HepG2 (cell line): ENCODE measurements at regions not wholly inside any gene's neighbourhood (a gene's known extent, or its start where the extent isn't known, plus 50 kb on each side); places are given as distances from the start of the nearest gene placed in this dataset.

Experiments used
- ATAC-seq: fragments of 200-7000 bp; cut with Tn5 transposase; 3 replicates; pipeline ENCODE4 v1.9.1; 2020; ENCODE audit warnings: mild to moderate bottlenecking, moderate library complexity
- BruUV-seq: library from RNA; stranded (reverse); fragments of 400-500 nt; replicated peaks from 2 replicates; lab custom pipeline; 2021; lab: Mats Ljungman, UMichigan
- CTCF ChIA-PET: fragments of 300-600 bp; formaldehyde crosslinking; extraction: SDS; loops from one replicate; lab custom pipeline; 2021; ENCODE audit warnings: low total read pairs, inconsistent platforms, low intra/inter-chr PET ratio; lab: Yijun Ruan, JAX
- POLR2A ChIA-PET: fragments of 350-600 bp; sonication (Branson Sonifier 250); formaldehyde crosslinking; loops from one replicate; lab custom pipeline; 2020; ENCODE audit warnings: antibody characterized with exemption, inconsistent platforms; lab: Yijun Ruan, JAX
- DNase-seq: peaks from one replicate; pipeline ENCODE4 v3.0.0-alpha.2; 2015; ENCODE audit warnings: low spot score
- FAIRE-seq: peaks from 3 replicates; lab custom pipeline; 2011; peaks lifted over from hg19 to GRCh38; lab: Jason Lieb, UNC
- H2AFZ ChIP-seq: one replicate; pipeline ENCODE4 v1.6.1; 2011; ENCODE audit warnings: low read length, inconsistent platforms
- H3K27ac ChIP-seq: fragments of 300-600 bp; 3 replicates; pipeline ENCODE4 v1.8.0; 2011; ENCODE audit warnings: mixed run types, mild to moderate bottlenecking, mixed read lengths, low read length, inconsistent platforms; ENCODE audit not compliant: insufficient read depth; ENCODE audit errors: extremely low read length
- H3K27me3 ChIP-seq, 2 experiments: fragments of 200-600 bp in 1 of 2; 2 replicates in 1 of 2; 3 replicates in 1 of 2; pipeline versions ENCODE4 v1.6.0 to v1.8.0; 2011; ENCODE audit warnings: low read length in 2 of 2, mild to moderate bottlenecking in 2 of 2, moderate library complexity in 2 of 2, inconsistent platforms in 1 of 2; ENCODE audit not compliant: insufficient read depth in 2 of 2, control insufficient read depth in 1 of 2
- H3K36me3 ChIP-seq, 2 experiments: fragments of 200-600 bp in 1 of 2; replicated peaks in 1 of 2; 2 replicates in 1 of 2; 3 replicates in 1 of 2; pipeline versions ENCODE4 v1.5.1 to v1.8.0; 2011; ENCODE audit warnings: low read length in 2 of 2, inconsistent platforms in 1 of 2; ENCODE audit not compliant: insufficient read depth in 2 of 2, control insufficient read depth in 1 of 2
- H3K4me1 ChIP-seq: 2 replicates; pipeline ENCODE4 v1.5.1; 2012; ENCODE audit warnings: low read length, inconsistent platforms; ENCODE audit not compliant: insufficient read depth
- H3K4me2 ChIP-seq: 2 replicates; pipeline ENCODE4 v1.6.0; 2011; ENCODE audit warnings: low read depth, low read length, inconsistent platforms
- H3K4me3 ChIP-seq, 3 experiments: fragments of 200-600 bp in 1 of 3; sonication (generic), shearing (Covaris generic) in 1 of 3; replicated peaks in 1 of 3; 2 replicates each; pipeline ENCODE4 v1.5.1; 2011 to 2016; ENCODE audit warnings: low read length in 3 of 3, inconsistent platforms in 2 of 3, low read depth in 2 of 3, mild to moderate bottlenecking in 2 of 3, control low read depth in 1 of 3, mixed read lengths in 1 of 3; ENCODE audit not compliant: insufficient read depth in 1 of 3
- H3K79me2 ChIP-seq: one replicate; pipeline ENCODE4 v1.6.1; 2011; ENCODE audit warnings: low read length, inconsistent platforms; ENCODE audit not compliant: insufficient read depth
- H3K9ac ChIP-seq: 2 replicates; pipeline ENCODE4 v1.6.0; 2011; ENCODE audit warnings: mild to moderate bottlenecking, low read depth, low read length, inconsistent platforms; ENCODE audit not compliant: insufficient read depth
- H3K9me3 ChIP-seq: 2 replicates; pipeline ENCODE4 v1.5.1; 2012; ENCODE audit warnings: mild to moderate bottlenecking, low read length
- H4K20me1 ChIP-seq: 2 replicates; pipeline ENCODE4 v1.6.0; 2011; ENCODE audit warnings: inconsistent platforms, mild to moderate bottlenecking, low read length, moderate library complexity; ENCODE audit not compliant: insufficient read depth
- HNF4G ChIP-seq, 2 experiments: sonication (generic) in 1 of 2; formaldehyde crosslinking in 1 of 2; IDR thresholded peaks; 2 replicates each; pipeline versions ENCODE4 v1.4.0 to v1.6.1; 2011 to 2020; ENCODE audit warnings: borderline replicate concordance in 2 of 2, low read depth in 2 of 2, mild to moderate bottlenecking in 2 of 2, low read length in 1 of 2, missing genetic modification reagents in 1 of 2, moderate library complexity in 1 of 2
- MAFF ChIP-seq: IDR thresholded peaks from 2 replicates; pipeline ENCODE4 v1.6.1; 2011; ENCODE audit warnings: low read depth, low read length, improper control_type of control experiment
- MAFK ChIP-seq, 2 experiments: IDR thresholded peaks in 1 of 2; conservative IDR thresholded peaks in 1 of 2; 2 replicates each; pipeline ENCODE4 v1.6.1; 2011; ENCODE audit warnings: improper control_type of control experiment in 2 of 2, low read length in 2 of 2
- NR2F1 ChIP-seq, 2 experiments: fragments of 450-650 bp in 1 of 2; formaldehyde crosslinking in 1 of 2; IDR thresholded peaks; 2 replicates each; pipeline versions ENCODE4 v1.5.0 to v1.6.1; 2016 to 2020; ENCODE audit warnings: mild to moderate bottlenecking in 1 of 2, missing compliant biosample characterization in 1 of 2, missing genetic modification reagents in 1 of 2, moderate library complexity in 1 of 2
- ZNF253 ChIP-seq: sonication (generic); formaldehyde crosslinking; IDR thresholded peaks from 2 replicates; pipeline ENCODE4 v1.8.0; 2022; ENCODE audit warnings: mild to moderate bottlenecking, missing genetic modification reagents, borderline replicate concordance
- ZSCAN31 ChIP-seq: sonication (generic); formaldehyde crosslinking; IDR thresholded peaks from 2 replicates; pipeline ENCODE4 v1.5.0; 2020; ENCODE audit warnings: low read depth, mild to moderate bottlenecking, missing genetic modification reagents
- WGBS: methylation state at CpG from one replicate; pipeline ENCODE4 v1.1.6; 2017; ENCODE audit warnings: low lambda C conversion rate; 5-methylcytosine and 5-hydroxymethylcytosine counted together
- in situ Hi-C: cut with HindIII; loops from 2 replicates; pipeline ENCODE4 v1.10.0; 2017; ENCODE audit warnings: low pct_unique_long_range_greater_than_20kb; ENCODE audit not compliant: extremely low pct_ligation_motif_present
- intact Hi-C: fragments of 100-400 bp; cut with micrococcal nuclease; formaldehyde crosslinking; loops from one replicate; pipeline ENCODE4 v1.10.0; 2022; ENCODE audit not compliant: unreplicated experiment
- TF ChIP-seq, protein P1 (sequence below): sonication (generic); formaldehyde crosslinking; IDR thresholded peaks from 2 replicates; pipeline ENCODE4 v1.4.0; 2020; ENCODE audit warnings: mild to moderate bottlenecking, low read depth, missing genetic modification reagents

- Histone ChIP-seq H3K27me3 (no peaks in the 10 kb centered on the region), H3K4me2 (no peak overlapping the region), H3K27ac (no peak overlapping the region), H3K4me3 (no peak overlapping the region), H3K9ac (no peak overlapping the region), H3K4me1 (no peaks in the 10 kb centered on the region), H3K79me2 (no peaks in the 10 kb centered on the region), H3K36me3 (no peaks in the 10 kb centered on the region), H2AFZ (no peak overlapping the region), H3K9me3 (no peaks in the 10 kb centered on the region), H4K20me1 (no peaks in the 10 kb centered on the region)
- no TSS peak for BruUV-seq
- TF ChIP-seq NR2F1 (CRISPR knock-in tag; IDR thresholded peaks at IDR 0.05): no peak
- TF ChIP-seq, protein P1, sequence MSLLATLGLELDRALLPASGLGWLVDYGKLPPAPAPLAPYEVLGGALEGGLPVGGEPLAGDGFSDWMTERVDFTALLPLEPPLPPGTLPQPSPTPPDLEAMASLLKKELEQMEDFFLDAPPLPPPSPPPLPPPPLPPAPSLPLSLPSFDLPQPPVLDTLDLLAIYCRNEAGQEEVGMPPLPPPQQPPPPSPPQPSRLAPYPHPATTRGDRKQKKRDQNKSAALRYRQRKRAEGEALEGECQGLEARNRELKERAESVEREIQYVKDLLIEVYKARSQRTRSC (CRISPR knock-in tag): no peak
- ChIA-PET POLR2A (no interaction called here), CTCF (no interaction called here)
- in situ Hi-C loops (no loop called here), intact Hi-C loops (no loop called here)
- DNase-seq (no peak), ATAC-seq (no peak), FAIRE-seq (no peak)
- 2% methylated on average over 5 of the region's 5 CpGs for WGBS
These were observed 333.4 kb downstream of the YTHDC2 start for GRCh38 chr5:113846941-113847340.

GRCh38 chr5:113864437-113864836, 350.9 kb downstream of the YTHDC2 start:
- Histone ChIP-seq H3K27ac (no peak overlapping the region), H3K9ac (no peak overlapping the region), H3K27me3 (no peaks in the 10 kb centered on the region; a peak in 1 of 5 replicates), H4K20me1 (no peaks in the 10 kb centered on the region), H3K4me1 (no peaks in the 10 kb centered on the region), H3K4me2 (no peak overlapping the region), H3K4me3 (no peak overlapping the region), H3K79me2 (no peaks in the 10 kb centered on the region), H3K36me3 (no peaks in the 10 kb centered on the region), H3K9me3 (peaks cover 5% of the 10 kb centered on the region; the same call in 1 of the 2 replicates), H2AFZ (no peak overlapping the region)
- FAIRE-seq: no peak
- TF ChIP-seq MAFF (peak; percentile 64), HNF4G (IDR thresholded peaks at IDR 0.05; ENCODE audit: borderline replicate concordance, low read depth, low read length) (no peak), HNF4G (CRISPR knock-in tag; IDR thresholded peaks at IDR 0.05; ENCODE audit: borderline replicate concordance, low read depth) (no peak), ZSCAN31 (CRISPR knock-in tag) (no peak), MAFK (conservative IDR thresholded peaks at IDR 0.05 in 1 of 2, IDR thresholded peaks at IDR 0.05 in 1 of 2; ENCODE audit: low read length in 2 of 2) (peak; percentile 75 to 81), ZNF253 (CRISPR knock-in tag) (no peak)
- POLR2A ChIA-PET: no interaction called here
- no peak for ATAC-seq
- BruUV-seq: no TSS peak
- DNase-seq: no peak
- CTCF ChIA-PET: no interaction called here
- in situ Hi-C loops: no loop called here
- intact Hi-C loops: no loop called here
